Tibial artery (tissue), 4 donors: ENCODE measurements at regions not wholly inside any gene's neighbourhood (a gene's known extent, or its start where the extent isn't known, plus 50 kb on each side); places are given as distances from the start of the nearest gene placed in this dataset.

Experiments used
- DNase-seq, 2 donors: peaks; one replicate each; pipeline ENCODE4 v3.0.0-alpha.2; 2019
- H3K27ac ChIP-seq, 2 donors: fragments of 200-600 bp; sonication (generic) in 1 of 2; 1 replicate in 1 of 2; 2 replicates in 1 of 2; pipeline ENCODE4 v1.5.1; 2018 to 2019; ENCODE audit warnings: mild to moderate bottlenecking in 1 of 2
- H3K27me3 ChIP-seq, 2 donors: fragments of 200-600 bp; sonication (generic) in 1 of 2; one replicate each; pipeline versions ENCODE4 v1.5.1 to v1.6.0; 2016 to 2019
- H3K36me3 ChIP-seq, 3 donors: fragments of 200-600 bp; sonication (generic) in 2 of 3; one replicate each; pipeline ENCODE4 v1.5.1; 2016 to 2019; ENCODE audit warnings: mild to moderate bottlenecking in 2 of 3
- H3K4me1 ChIP-seq, 4 donors: fragments of 200-600 bp; sonication (generic) in 2 of 4; 1 replicate in 3 of 4; 2 replicates in 1 of 4; pipeline ENCODE4 v1.5.1; 2016 to 2019
- H3K4me3 ChIP-seq, 2 donors: fragments of 200-600 bp; sonication (generic) in 1 of 2; 1 replicate in 1 of 2; 2 replicates in 1 of 2; pipeline ENCODE4 v1.5.1; 2018 to 2019; ENCODE audit warnings: mild to moderate bottlenecking in 2 of 2
- H3K9me3 ChIP-seq, 3 donors: fragments of 200-600 bp; sonication (generic) in 1 of 3; one replicate each; pipeline ENCODE4 v1.5.1; 2016 to 2019
- intact Hi-C: fragments of 100-400 bp; cut with DNase I; formaldehyde crosslinking; loops from one replicate; pipeline ENCODE4 v1.15.0; 2023; ENCODE audit warnings: low total_unique reads
- TF ChIP-seq, protein P1 (sequence below), 2 experiments: fragments of 200-600 bp in 1 of 2; fragments of 450-650 bp in 1 of 2; IDR thresholded peaks; one replicate each; pipeline ENCODE4 v1.5.1; 2017 to 2019; ENCODE audit warnings: antibody characterized with exemption in 2 of 2, mild to moderate bottlenecking in 1 of 2, moderate library complexity in 1 of 2

DNA sequence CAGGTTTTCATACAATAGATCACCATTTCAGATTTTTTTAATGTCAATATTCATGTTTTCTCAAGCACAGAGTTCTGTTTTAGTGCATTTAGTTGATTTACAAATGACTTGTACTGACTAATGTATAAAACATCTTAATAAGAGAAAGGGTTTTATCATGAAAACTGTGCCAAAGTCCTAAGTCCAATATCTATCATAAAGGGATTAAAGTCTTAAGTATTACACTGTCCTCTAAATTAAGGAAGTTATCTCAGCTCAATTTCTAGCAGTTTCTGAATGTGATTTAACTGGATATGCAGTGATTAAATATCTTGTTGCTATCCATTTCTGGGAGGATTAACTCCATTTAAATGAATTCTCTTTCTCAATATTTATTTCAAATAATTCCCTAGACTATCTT, 381.1 kb upstream of the CNTN4 start:
- intact Hi-C loops = no loop called here
- Histone ChIP-seq H3K4me3 (no peak overlapping the region), H3K36me3 (no peaks in the 10 kb centered on the region), H3K4me1 (no peaks in the 10 kb centered on the region), H3K9me3 (no peaks in the 10 kb centered on the region), H3K27me3 (no peaks in the 10 kb centered on the region), H3K27ac (no peak overlapping the region)
- TF ChIP-seq, protein P1, sequence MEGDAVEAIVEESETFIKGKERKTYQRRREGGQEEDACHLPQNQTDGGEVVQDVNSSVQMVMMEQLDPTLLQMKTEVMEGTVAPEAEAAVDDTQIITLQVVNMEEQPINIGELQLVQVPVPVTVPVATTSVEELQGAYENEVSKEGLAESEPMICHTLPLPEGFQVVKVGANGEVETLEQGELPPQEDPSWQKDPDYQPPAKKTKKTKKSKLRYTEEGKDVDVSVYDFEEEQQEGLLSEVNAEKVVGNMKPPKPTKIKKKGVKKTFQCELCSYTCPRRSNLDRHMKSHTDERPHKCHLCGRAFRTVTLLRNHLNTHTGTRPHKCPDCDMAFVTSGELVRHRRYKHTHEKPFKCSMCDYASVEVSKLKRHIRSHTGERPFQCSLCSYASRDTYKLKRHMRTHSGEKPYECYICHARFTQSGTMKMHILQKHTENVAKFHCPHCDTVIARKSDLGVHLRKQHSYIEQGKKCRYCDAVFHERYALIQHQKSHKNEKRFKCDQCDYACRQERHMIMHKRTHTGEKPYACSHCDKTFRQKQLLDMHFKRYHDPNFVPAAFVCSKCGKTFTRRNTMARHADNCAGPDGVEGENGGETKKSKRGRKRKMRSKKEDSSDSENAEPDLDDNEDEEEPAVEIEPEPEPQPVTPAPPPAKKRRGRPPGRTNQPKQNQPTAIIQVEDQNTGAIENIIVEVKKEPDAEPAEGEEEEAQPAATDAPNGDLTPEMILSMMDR (IDR thresholded peaks at IDR 0.05) = no peak
- DNase-seq = no peak

DNA sequence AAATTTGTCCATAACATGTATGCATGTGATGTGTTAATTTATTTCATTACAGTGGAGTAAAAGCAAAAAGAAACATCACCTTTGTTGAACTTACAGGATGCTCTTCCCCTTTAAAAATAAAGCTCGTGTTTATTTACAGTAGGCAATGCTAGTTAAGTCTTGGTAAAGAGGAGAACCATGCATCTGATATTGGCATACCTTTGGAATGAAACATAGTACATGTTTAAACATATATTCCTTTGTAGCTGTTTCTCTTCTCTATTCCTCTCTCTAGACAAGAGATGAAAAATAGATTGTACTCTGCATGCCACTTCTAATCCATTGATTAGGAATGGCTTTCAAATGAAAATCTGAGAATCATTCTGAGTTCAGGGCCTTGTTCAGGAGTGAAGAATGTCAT, 374.9 kb upstream of the CNTN4 start:
- Histone ChIP-seq H3K27ac (no peak overlapping the region), H3K27me3 (no peaks in the 10 kb centered on the region), H3K9me3 (no peaks in the 10 kb centered on the region), H3K4me1 (no peaks in the 10 kb centered on the region), H3K4me3 (no peak overlapping the region), H3K36me3 (no peaks in the 10 kb centered on the region)
- intact Hi-C loops = no loop called here
- DNase-seq = no peak
- TF ChIP-seq, protein P1 (IDR thresholded peaks at IDR 0.05) = no peak

DNA sequence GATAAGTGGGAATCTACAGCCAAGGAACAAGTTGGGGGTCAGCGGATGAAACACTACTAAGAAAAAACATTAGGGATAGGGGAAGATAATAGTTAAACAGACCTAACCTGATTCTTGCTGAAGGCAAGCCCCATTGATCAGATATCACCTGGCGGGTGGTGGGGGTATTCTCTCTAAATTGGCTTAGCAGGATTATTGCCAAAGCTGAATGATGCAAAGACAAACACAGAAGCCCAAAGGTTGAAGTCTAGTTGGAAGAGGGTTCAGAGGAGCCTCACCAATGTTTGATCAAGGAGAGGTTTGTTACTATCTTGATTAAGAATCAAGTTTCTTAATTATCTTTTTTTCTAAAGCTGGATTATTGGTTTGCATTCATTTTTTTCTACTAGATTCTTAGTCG, 371.9 kb upstream of the CNTN4 start:
- intact Hi-C loops = no loop called here
- Histone ChIP-seq H3K4me3 (no peak overlapping the region), H3K9me3 (no peaks in the 10 kb centered on the region), H3K36me3 (no peaks in the 10 kb centered on the region), H3K27ac (no peak overlapping the region), H3K27me3 (no peaks in the 10 kb centered on the region), H3K4me1 (no peaks in the 10 kb centered on the region)
- TF ChIP-seq, protein P1 (IDR thresholded peaks at IDR 0.05) = no peak
- no peak for DNase-seq

DNA sequence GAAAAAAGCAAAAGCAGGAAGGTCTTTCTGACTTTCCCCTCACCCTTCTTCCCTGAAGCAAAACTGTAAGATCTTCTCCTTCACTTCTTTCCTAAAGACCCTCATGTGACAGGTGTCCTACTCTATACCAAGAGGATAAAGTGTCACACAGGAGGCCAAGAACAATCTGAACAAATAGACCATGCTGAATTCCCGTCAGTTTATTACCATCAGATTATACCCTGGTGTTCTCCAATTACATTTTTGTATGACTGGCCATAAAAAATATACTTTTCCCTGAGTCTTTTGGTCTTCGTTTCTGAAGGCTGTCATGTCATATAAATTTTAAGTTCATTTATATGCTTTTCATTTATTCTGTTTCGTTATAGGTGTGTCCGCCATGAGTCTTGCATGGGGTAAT, 371.4 kb upstream of the CNTN4 start:
- Histone ChIP-seq H3K9me3 (no peaks in the 10 kb centered on the region), H3K27me3 (no peaks in the 10 kb centered on the region), H3K27ac (no peak overlapping the region), H3K4me3 (no peak overlapping the region), H3K4me1 (no peaks in the 10 kb centered on the region), H3K36me3 (no peaks in the 10 kb centered on the region)
- DNase-seq = no peak
- TF ChIP-seq, protein P1 (IDR thresholded peaks at IDR 0.05) = no peak
- intact Hi-C loops = no loop called here

DNA sequence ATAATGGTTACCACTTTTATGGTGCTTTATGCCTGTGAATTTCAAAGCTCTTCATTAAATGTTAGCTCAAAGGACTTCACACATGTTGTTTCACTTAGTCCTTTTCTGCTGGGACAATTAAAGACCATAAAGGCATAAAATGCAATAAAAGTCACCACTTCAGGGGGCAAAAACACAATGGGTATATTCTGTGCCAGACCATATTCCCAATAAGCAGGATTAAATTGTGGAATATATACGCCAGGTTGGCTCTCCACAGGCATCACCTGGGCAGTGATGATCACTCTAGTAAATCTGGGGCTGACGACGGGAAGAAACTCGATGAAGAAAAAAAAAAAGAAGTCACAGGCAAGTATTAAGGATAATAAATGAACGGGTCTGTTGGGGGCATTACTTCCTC, 370.2 kb upstream of the CNTN4 start:
- TF ChIP-seq, protein P1 (IDR thresholded peaks at IDR 0.05) = no peak
- H3K36me3 ChIP-seq = no peaks in the 10 kb centered on the region
- intact Hi-C loops = no loop called here
- no peak overlapping the region for H3K27ac ChIP-seq
- no peaks in the 10 kb centered on the region for H3K27me3 ChIP-seq
- H3K4me3 ChIP-seq = no peak overlapping the region
- no peaks in the 10 kb centered on the region for H3K4me1 ChIP-seq
- DNase-seq = no peak
- H3K9me3 ChIP-seq = no peaks in the 10 kb centered on the region

DNA sequence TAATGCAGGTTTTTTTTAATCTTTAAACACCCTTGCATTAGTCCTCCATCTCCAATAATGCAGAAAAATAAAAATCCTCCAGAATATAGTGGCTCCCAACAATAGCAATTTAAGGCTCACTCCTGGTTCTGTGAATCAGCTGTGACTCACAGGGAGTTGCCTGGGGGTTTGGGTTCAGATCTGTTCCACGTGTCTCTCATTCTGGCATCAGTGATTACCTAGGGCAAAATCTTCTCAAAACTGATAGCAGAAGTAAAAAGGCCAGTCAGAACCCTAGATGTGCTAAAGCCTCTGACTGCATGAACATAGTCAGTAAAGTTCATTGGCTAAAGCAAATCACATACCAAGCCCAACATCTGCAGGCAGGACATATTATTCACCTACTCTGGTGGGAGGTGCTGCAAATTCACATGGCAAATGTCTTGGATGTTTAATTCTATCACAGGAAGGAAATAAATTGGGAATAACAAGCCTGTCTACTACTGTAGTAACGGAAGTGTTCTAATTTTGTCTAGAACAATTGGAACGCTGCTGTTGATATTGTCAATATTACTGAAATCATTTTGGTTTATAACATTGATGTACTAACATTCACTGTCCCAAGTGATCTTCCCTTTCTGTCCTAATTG, 364.1 kb upstream of the CNTN4 start:
- intact Hi-C loops = no loop called here
- no peaks in the 10 kb centered on the region for H3K4me1 ChIP-seq
- no peaks in the 10 kb centered on the region for H3K36me3 ChIP-seq
- no peaks in the 10 kb centered on the region for H3K9me3 ChIP-seq
- no peak for DNase-seq
- H3K4me3 ChIP-seq = no peak overlapping the region
- no peak overlapping the region for H3K27ac ChIP-seq
- H3K27me3 ChIP-seq = no peaks in the 10 kb centered on the region
- TF ChIP-seq, protein P1 (IDR thresholded peaks at IDR 0.05) = no peak
